Daoy (cell line): ENCODE measurements at regions not wholly inside any gene's neighbourhood (a gene's known extent, or its start where the extent isn't known, plus 50 kb on each side); places are given as distances from the start of the nearest gene placed in this dataset.
"Not testable (repeated sequence)": the region's sequence is repeated elsewhere in the genome, so short reads cannot be mapped to it uniquely, and the experiment has no call there.

Source experiments
- DNase-seq: peaks from one replicate; pipeline ENCODE4 v3.0.0-alpha.2; 2015; ENCODE audit warnings: low read depth

DNA sequence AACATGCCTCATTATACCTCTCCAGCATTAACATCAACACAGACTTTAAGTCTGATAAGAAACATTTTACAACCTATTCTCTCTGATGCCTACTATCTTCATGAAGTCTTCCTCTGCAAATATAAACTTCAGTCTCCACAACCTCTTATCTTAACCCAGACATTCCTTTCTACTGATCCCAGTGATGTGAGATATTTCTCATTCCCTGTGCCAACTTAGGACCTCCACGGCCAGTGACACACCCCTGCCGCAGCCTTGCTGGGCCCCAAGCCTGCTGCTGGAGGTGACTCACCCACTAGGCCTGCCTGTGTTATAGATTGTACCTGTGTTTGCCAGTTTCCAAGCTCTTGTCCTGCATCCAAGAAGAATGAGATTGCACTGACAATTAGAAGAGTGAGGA is 734.5 kb upstream of the CADM2 start:
- DNase-seq, result no peak

DNA sequence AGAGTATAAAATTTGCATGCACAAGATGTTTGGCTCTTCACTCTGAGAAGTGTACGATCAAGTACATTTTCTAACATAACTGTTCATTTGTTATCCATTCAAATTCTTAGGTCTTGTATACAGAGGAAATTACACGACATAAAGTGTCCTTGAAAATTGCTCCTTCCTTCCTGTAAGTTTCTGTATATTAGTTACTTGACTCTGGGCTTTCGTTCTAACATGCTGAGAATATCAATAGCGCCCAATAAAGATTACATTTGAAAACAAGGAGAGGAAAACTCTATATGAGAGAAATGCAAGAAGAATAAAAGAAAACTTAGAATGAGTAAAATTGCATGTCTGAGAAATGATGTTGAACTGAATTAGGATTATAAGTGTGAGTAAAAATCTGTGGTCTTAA is 722.5 kb upstream of the CADM2 start:
- DNase-seq, result no peak

DNA sequence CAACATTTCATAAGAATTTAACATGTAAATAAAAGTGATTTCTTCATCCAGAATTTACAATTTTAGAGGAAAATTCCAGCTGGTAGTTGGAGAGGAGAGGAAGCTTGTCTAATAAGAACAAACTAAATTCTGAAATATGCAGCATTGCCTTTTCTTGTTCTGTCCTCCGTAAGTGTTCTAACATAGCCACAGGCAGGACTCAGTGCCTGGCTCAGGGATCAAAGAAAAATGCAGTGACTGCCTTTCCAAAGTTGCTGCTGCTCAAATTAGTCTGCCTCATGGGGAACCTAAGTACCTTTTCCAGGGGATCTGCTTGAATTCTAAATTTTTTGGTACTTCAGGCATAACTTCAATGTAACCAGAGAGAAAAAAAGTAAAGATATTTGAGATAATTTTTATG is 713.0 kb upstream of the CADM2 start:
- DNase-seq, result no peak

DNA sequence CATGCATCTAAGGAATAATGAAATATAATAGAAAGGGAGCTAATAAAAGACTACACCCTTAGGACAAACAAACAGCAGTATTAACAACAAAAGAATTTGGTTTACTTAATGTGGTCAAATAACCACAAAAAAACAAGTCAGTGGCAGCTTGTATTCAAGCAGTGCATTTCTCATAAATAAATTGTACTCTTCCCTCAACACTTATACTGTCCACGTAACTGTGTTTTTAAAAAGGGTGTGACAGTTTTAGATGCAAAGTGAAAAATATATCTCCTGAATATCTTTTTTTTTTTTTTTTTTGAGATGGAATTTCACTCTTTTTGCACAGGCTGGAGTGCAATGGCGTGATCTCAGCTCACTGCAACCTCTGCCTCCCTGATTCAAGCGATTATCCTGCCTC is 698.2 kb upstream of the CADM2 start:
- no peak for DNase-seq

DNA sequence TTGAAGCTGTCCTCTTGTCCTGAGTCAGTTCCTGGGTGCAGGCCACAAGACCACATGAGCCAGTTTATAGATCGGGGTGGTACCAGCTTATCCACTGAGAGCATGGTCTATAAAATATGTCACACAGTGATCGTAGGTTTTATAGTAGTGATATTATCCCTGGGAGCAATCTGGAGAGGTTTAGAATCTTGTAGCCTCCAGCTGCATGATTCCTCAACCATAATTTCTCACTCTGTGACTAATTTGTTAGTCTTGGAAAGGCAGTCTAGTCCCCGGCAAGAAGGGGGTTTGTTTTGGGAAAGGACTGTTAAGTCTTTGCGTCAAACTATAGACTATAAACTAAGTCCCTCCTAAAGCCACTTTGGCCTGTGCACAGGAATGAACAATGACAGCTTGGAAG is 693.0 kb upstream of the CADM2 start:
- no peak for DNase-seq

DNA sequence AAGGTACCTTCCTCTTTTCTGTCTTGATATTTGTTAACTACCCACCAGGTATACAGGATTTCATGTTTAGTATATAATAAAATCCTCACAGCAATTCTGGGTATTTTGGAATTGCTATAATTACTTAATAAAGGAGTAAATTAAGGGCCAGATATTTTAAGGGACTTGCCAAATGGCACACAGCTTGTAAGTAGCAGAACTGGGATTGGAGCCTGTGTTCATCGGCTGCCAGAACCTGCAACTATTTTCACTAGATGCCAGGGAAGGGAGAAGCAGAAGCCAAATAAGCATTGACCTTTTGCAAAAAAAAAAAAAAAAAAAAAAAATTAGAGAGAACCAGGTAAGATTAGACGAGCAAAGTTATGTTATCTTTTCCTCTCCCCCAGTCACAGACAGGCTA is 683.3 kb upstream of the CADM2 start:
- DNase-seq, result no peak

DNA sequence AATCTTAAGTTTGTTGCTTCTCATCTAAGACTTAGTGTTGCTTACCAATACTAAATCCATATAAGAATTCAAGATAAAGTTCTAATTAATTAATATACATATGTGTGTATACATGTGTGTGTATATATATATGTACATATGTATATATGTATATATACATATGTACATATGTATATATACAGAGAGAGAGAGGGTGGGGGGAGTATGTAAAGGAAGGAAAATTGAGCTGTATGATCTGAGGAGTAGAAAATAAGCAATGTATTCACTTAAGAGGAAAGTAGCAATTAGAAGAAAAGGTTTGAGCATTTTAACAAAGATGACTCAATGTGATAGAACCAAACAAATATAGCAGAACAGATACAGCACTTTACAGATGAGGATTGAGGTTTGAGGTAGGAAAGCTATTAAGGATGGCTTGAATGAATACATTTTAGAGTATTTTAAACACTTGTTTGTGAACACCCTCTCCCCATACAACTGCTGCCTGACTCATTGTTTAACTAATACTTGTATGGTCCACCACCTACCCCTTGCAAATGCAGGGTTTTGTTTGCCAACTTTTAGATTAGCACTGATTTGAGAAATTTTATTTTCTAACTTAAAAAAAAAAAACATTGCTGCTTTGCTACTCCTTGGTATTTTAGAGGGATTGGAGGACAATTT is 681.1 kb upstream of the CADM2 start:
- DNase-seq, result no peak

DNA sequence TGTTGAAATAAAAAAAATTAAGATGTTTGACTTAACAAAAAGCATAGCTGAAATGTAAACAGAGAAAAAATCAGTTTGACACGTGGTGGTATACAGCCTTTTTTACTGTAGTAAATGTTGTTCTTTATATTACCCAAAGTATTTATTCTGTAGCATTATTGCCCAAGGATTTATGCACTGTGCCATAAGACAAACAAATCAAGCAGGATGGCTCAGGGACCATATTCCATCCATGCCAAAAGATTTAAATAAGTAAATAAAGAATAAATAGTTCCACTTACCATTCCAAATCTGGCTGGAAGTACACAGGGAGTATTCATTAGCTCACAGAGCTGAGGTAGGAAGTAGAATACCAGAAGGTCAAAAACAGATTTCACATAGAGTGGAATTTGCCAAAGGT is 666.7 kb upstream of the CADM2 start:
- no peak for DNase-seq

DNA sequence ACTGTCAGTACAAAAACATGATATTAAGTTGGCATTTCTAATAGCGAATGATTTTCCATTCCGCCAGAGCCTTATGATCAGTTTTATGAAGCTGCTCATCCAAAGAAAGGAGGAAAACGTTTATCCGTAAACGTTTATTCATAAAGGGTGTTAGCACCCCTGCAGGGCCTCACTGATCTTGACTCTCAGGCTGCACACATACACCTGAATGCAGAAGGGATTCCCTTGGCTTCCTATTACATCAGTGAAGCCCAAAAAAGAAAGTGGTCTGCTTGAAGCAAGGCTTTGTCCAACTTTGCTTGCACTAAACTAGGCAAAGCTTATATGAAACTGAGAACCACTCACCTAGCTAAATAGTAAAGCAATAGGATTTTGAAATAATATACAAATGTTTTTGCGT is 659.5 kb upstream of the CADM2 start:
- DNase-seq, result no peak

DNA sequence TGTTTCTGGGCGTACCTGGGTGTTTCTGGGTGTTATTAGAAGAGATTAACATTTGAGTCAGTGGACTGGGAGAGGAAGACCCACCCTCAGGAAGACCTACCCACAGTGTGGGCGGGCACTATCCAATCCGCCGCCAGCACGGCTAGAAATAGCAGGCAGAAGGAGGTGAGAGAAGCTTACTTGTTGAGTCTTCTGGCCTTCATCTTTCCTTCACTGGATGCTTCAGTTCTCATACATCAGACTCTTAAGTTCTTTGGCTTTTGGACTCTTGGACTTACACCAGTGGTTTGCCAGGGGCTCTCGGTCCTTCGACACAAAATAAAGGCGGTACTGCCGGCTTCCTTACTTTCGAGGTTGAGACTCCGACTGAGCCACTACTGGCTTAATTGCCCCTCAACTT is 654.6 kb upstream of the CADM2 start:
- no peak for DNase-seq

DNA sequence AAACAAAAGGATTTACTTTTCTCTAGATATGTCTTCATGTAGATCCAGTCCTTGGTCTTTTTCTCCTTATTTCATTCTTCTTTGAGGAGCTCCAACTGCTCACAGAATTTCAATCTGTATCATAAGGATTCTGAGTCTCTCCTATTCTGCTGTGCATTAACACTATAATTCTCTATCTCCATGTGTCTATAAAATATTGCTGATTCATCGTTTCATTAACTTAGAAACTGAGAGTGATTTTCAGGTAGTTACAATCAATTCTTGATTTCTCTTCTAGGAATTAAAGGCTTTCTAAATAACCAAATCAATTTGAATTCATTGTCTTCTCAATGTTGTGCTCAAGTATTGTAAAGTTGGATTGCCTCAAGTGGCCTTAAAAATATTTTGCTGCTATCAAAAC is 651.5 kb upstream of the CADM2 start:
- DNase-seq, result no peak

DNA sequence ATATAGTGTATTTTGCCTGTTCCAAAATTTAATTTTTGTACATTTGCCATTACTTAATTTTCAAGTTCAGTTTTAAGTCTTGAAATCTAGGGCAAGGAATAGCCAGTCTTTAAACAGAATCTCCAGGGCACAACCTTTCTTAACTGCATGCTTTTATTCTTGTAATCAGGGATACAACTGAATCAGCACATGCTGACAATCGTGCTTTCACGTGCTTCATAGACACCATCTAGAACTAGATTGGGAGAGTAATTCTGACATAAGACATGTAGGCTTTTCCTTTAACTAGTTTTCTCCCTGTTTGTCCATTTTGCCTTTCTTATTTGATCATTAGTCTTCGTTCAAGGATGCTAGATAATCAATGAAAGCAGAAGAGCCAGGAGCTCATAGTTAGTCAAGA is 650.4 kb upstream of the CADM2 start:
- DNase-seq, result no peak

DNA sequence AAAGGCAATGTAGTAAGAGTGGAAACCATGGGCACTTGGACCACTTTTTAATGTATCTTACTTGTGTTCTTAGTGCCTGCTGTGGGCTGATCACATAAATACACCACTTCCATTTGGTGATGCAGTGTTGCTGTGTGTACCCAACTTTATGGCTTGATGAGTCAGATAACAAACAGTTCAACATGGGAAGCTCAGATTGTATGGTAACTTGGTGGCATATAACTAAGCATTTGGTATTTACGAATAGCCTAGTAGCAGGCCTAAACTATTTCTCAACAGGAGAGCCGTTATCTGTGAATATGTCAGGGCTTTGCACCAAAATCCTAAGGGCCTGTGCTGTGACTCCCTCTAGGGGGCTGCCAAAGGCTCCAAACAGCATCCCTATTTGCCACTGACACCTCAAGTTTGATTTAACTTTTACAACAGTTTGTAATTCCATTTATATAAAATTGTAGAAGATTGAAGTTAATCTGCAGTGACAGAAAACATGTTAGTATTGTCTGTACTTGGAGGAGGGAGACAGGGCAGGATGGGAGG is 640.4 kb upstream of the CADM2 start:
- DNase-seq, result no peak

DNA sequence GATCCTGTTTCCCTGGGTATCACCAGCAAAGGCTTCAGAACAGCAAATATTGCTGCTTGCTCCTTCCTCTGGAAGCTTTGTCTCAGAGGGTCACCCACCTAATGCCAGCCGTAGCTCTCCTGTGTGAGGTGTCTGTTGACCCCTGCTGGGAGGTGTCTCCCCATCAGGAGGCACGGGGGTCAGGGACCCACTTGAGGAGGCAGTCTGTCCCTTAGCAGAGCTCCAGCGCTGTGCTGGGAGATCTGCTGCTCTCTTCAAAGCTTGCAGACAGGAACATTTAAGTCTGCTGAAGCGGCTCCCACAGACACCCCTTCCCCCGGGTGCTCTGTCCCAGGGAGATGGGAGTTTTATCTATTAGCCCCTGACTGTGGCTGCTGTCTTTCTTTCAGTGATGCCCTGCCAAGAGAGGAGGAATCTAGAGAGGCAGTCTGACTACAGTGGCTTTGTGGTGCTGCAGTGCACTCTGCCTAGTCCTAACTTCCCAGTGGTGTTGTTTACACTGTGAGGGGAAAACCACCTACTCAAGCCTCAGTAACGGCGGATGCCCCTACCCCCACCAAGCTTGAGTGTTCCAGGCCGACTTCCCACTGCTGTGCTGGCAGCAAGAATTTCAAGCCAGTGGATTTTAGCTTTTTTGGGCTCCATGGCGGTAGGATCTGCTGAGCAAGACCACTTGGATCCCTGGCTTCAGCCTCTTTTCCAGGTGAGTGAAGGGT is 593.1 kb upstream of the CADM2 start:
- not testable (repeated sequence) for DNase-seq
